ENCODE measurements at regions not wholly inside any gene's neighbourhood (a gene's known extent, or its start where the extent isn't known, plus 50 kb on each side); places are given as distances from the start of the nearest gene placed in this dataset.

DNA sequence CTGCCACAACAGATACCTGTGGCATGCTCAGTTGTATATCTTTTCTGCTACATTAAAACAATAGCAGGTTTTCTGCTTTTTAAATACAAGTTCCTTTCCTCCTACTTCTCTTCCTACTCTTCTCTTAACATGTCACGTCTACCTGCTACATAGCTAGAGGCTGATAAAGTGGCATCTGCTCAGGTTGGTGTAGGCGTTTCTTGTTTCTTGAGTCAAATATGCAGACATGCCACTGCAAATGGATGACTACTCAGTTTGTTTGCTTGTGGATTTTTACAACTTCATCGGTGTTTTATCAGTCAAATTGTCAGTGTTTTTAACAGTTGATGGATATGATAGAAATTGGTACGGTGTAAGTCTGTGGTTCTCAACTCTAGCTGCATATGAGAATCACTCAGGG is 525.7 kb downstream of the TLE4 start:
- DNase-seq: no peak

GRCh38 chr9:80094176-80094771 is 522.5 kb downstream of the TLE4 start:
- DNase-seq: no peak

DNA sequence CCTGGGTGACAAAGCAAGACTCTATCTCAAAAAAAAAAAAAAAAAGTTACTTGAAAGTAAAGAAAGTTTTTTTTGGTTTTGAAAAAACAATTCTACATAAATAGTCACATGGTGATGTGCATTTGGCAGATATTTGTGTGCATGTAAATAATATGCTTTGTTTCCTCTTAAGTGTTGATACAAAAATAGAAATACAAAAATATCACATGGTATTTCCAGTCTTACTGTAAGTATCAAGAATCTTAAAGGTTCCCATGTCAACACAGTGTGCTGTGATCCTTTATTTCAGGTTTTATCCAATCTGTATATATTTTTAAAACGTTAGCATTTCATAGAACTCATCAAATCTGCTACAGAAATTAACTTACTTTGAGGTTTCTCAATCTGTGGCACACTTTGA is 521.9 kb downstream of the TLE4 start:
- DNase-seq: no peak

GRCh38 chr9:80091526-80091925 is 519.8 kb downstream of the TLE4 start:
- DNase-seq: no peak

DNA sequence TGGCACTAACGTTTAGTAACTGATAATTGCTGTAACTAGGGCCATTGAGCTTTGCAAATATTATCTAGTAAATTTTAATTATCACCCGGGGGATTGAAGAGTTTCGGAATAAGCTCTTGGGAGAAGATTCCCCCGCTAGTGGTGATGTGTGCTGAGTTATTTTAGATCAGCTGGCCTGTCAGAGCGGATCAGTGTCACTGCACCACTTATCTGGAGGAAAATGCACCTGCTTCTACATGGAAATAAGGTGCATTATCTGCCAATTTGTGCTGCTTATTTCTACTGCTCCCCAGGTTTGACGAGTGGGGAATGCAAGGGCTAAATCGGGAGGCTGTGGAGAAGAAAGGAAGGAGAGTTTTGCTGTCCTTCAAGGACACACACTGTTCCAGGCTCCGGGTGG is 518.6 kb downstream of the TLE4 start:
- DNase-seq: no peak

DNA sequence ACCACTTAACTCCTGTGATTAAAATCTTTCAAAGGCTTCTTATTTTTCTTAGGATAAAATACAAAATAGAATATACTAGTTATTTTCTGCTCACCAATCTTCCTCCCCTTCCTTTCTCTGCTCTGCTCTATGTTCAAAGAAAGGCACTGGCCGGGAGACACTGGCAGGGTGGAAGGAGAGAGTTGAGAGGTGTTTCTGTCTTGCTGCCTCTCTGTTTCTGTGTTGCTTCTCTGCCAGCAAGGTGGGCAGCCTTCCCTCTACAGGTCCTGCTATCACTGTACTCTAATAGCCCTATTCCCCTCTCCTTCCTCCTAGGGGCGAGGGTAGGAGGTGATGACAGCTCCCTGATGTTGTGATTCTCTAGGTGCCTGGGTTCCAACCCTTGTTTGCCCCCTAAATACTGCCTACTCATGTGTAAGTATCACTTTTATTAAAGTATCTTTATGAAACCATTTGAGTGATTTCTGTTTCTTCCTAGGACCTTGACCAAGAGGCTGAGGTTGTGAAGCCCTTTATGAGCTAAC is 515.1 kb downstream of the TLE4 start:
- DNase-seq: no peak

- no peak for DNase-seq
Measured at GRCh38 chr9:80086386-80086785, 514.6 kb downstream of the TLE4 start.

GRCh38 chr9:80085668-80086067 is 513.9 kb downstream of the TLE4 start:
- no peak for DNase-seq

- DNase-seq: no peak
Measured at GRCh38 chr9:80082213-80082612, 510.4 kb downstream of the TLE4 start.

DNA sequence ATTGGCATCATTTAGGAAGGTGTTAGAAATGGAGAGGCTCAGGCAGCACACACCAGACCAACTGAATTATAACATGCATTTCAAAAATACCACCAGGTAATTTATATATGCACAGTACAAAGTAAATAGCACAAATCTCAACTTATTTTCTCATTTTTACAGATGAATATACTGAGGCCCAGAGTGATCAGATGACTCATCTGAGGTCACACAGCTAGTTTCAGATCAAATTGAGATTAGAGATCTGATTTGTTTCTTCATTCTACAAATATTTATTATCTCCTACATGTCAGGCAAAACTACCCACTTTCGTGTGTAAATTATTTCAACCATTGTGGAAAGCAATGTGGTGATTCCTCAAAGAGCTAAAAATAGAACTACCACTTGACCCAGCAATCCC is 507.1 kb downstream of the TLE4 start:
- DNase-seq: no peak

GRCh38 chr9:80077059-80077458 is 505.3 kb downstream of the TLE4 start:
- no peak for DNase-seq

- peak; percentile 13 for DNase-seq
Measured at GRCh38 chr9:80076162-80076561, 504.4 kb downstream of the TLE4 start.

DNA sequence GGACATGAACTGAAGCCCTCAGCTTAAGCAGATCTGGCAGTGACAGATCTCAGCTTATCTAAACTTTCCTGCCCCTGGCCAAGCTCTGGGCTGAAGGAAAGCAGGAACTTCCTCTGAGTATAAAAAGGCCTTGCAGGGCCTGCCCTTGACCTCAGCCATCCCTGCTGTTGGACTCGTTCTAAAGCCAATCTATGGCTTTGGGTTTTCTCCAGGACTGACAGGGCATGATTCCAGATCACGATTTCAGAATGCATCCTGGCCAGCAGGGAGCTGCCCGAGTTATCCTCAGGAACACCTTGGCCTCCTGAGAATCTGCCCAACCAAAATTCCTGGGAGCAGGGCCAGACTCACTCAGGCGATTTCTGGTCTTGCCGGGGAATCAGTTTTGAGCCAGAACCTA is 502.7 kb downstream of the TLE4 start:
- no peak for DNase-seq

- no peak for DNase-seq
Measured at GRCh38 chr9:80072451-80072850, 500.7 kb downstream of the TLE4 start.

DNA sequence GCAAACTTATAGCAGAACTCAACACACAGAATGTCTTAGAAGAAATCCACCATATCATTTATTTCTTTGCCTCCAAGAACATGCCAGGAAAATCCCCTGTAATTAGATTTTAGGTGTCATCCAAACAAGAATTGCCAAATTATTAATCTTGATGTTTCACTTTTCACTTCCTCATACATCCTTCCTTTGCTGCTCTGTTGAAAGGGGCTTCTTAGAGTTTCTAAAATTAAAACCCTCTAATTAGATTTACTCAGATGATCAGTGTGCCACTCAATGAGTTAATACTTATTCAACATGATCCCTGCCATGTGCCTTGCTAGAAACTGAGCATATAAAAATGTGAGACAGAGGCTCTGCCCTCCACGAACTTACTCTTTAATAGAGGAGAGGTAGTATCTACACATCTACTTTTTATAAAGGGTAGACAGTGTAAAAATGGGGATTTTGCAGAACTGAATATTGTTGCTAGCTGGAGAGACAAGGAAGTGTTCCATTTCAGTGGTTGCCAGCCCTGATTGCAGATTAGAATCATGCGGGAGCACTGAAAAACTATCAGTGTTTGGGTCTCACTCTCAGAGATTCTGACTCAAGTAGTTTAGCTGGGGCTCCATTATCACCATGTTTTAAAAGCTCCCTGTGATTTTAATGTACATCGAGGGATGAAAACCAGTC is 498.4 kb downstream of the TLE4 start:
- DNase-seq: no peak

- DNase-seq: no peak
Measured at GRCh38 chr9:80066931-80067330, 495.2 kb downstream of the TLE4 start.

DNA sequence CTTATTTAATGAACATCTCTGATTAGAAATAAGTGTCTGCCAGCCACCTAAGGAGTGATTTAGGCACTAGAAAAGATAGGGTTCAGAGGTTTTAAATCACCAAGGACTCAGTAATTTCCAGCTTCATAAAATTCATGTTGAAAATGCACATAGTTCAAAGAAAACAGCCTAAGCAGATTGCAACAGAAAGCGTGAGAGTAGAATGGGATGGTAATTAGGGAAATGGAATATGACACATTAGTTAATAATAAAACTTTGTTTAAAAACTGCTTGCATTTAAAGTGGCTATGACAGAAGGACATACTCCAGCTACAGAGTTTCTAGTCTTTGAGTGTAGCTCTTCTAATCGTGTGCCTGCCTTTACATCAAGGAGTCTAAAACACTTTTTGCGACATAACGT is 490.8 kb downstream of the TLE4 start:
- DNase-seq: no peak

DNA sequence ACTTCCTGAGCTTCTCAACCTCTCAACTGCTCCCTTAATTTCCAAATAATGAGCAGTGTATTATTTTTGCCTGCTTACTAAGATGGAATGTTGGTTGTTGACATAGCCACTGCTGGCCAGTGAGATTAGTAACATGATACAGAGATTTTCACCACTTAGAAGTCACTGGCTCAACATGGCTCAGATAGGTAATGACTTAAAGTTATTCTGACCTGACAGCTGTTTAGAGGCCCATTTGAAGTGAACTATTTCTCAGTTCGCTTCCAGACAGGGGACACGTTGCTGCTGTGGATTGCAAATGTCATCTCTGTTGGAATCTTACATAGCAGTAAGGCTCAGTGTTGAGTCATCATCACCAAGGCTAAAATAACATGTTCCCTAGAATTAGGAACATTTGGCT is 490.2 kb downstream of the TLE4 start:
- peak; percentile 98 for DNase-seq

DNA sequence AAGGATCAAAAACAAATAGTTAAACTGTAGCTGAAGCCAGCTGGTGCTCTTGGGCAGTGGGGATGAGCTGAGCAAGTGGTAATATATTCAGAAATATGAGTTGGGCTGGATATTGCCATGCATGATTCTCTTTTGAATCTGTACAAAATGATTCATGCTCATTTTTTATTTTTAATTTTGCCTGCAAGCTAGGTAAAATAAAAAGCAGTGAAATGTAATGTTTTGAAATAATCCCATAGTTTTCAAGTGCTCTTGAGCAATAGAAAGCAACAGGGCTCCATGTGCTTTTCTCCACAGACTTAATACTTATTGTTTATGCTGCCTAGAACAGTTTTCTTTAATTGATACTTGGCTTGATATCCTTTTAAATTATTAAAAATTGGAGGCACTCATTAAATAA is 489.3 kb downstream of the TLE4 start:
- DNase-seq: peak; percentile 33

DNA sequence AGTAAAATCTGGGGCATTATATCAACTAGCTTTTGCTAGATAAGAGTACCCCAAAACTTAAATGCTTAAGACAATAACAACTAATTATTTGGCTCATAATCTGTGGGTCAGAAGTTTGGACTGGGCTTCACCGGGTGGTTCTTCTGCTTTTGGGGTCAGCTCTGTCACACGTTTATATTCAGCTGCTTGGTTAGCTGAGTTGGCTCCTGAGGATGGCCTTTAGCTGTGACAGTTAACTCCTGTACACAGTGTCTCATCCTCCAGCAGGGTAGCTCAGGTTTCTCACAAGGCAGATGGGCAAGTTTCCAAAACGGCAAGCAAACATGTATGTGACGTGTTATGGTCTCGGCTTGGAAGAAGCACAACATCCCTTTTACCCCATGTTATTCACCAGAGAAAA is 488.2 kb downstream of the TLE4 start:
- no peak for DNase-seq

DNA sequence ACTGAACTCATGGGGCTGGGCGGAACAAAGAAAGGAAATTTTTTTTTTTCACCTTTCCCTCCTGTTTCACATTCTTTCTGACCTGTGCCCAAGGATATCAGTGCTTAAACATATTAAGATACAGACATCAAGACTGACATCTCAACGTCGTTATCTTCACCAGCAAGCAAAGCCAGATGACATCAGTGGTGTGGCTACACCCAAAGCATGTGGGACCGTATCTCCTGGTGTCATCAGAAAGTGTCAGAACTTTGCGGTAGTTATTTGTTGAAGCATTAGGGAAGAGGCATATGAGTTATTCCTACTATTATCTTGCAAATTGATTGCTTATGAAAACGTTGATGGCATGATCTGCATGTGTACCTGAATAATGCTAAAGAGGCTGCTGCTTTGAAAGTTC is 487.4 kb downstream of the TLE4 start:
- no peak for DNase-seq

DNA sequence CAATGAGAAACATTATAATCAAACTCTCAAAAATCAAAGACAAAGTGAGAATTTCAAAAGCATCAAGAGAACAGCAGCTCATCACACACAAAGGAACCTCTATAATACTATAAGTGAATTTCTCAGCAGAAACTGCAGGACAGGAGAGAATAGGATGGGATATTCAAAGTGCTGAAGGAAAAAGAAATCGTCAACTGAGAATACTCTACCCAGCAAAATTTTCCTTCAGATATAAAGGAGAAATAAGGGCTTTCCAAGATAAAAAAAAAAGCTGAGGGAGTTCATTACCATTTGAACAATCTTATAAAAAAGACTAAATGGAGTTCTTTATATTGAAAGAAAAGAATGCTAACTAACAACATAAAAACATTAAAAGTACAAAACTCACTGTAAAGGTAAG is 481.1 kb downstream of the TLE4 start:
- DNase-seq: no peak

GRCh38 chr9:80049096-80049782 is 477.5 kb downstream of the TLE4 start:
- DNase-seq: no peak

- DNase-seq: no peak
Measured at GRCh38 chr9:80046481-80046880, 474.7 kb downstream of the TLE4 start.
